ENCODE measurements at regions not wholly inside any gene's neighbourhood (a gene's known extent, or its start where the extent isn't known, plus 50 kb on each side); places are given as distances from the start of the nearest gene placed in this dataset.
"Not testable (repeated sequence)": the region's sequence is repeated elsewhere in the genome, so short reads cannot be mapped to it uniquely, and the experiment has no call there.

GRCh38 chr9:108262836-108263235 is 593.0 kb downstream of the ACTL7B start:
- no peaks in the 10 kb centered on the region for H3K27me3 ChIP-seq (replicated peaks in 2 of 5; ENCODE audit: control insufficient read depth in 4 of 5, insufficient read depth in 5 of 5, low read length in 4 of 5)
- ChIA-PET POLR2A (no interaction called here), CTCF (interaction anchor here (1.0 kb wide), 1 partner anchor 8 kb away, joined by 3 read pairs; no protein-coding TSS in a partner anchor)
- no peaks in the 10 kb centered on the region for H3K36me3 ChIP-seq (ENCODE audit: control insufficient read depth in 4 of 4, insufficient read depth in 4 of 4, low read length in 3 of 4)
- no peak overlapping the region for H3K4me3 ChIP-seq (ENCODE audit: control insufficient read depth in 1 of 7, extremely low read depth in 1 of 7, insufficient read depth in 4 of 7, low read depth in 2 of 7, low read length in 6 of 7)
- DNase-seq: no peak
- H3K9me3 ChIP-seq (ENCODE audit: control extremely low read depth in 1 of 5, control insufficient read depth in 4 of 5, insufficient read depth in 2 of 5, low read depth in 1 of 5, low read length in 4 of 5): no peaks in the 10 kb centered on the region
- no peaks in the 10 kb centered on the region for H3K4me1 ChIP-seq (ENCODE audit: control extremely low read depth in 1 of 4, control insufficient read depth in 4 of 4, insufficient read depth in 4 of 4, low read length in 3 of 4)
- H3K27ac ChIP-seq (ENCODE audit: insufficient read depth in 1 of 2, low read depth in 1 of 2, low read length in 2 of 2, poor library complexity in 1 of 2, severe bottlenecking in 2 of 2): no peak overlapping the region
- no CpG with 5 or more reads among the region's 9 CpGs for WGBS (ENCODE audit: insufficient coverage)

DNA sequence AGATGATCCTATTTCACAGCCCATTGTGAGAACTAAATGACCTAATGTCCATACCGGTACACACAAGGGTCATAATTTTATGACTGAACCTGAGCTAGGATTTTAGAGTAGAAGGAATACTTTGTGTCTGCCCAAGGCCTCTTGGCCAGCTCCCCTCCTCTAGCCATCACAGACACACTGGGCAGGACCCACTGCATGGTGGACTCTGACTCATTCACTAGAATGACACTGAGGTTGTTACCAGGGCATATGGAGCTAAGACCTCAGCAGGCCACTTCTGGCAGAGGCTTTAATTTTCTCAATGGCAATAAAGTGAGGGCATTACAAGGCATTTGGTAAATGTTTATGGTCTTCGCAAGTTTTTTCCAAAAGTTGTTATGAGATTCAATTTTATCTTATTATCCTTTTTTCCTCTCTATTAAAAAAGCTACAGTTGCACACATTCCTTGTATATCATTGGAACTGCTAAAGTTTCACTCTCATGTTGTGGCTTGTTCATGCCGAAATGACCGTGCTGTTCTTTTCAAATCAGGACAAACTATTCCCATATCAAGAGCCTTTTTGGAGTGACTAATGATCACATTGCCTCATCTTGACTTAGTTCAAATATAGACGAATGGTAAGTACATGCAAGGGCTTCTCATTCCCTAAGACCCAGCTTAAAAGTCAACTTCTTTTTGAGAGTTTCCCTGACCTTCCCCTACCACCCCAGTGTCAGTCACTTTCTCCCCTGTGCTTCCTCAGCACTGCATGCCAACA is 595.7 kb downstream of the ACTL7B start:
- WGBS (ENCODE audit: insufficient coverage): 96% methylated on average over 3 of the region's 5 CpGs
- no peaks in the 10 kb centered on the region for H3K27me3 ChIP-seq (replicated peaks in 2 of 5; ENCODE audit: control insufficient read depth in 4 of 5, insufficient read depth in 5 of 5, low read length in 4 of 5)
- no peak for DNase-seq
- H3K9me3 ChIP-seq (ENCODE audit: control extremely low read depth in 1 of 5, control insufficient read depth in 4 of 5, insufficient read depth in 2 of 5, low read depth in 1 of 5, low read length in 4 of 5): no peaks in the 10 kb centered on the region
- no peaks in the 10 kb centered on the region for H3K4me1 ChIP-seq (ENCODE audit: control extremely low read depth in 1 of 4, control insufficient read depth in 4 of 4, insufficient read depth in 4 of 4, low read length in 3 of 4)
- ChIA-PET POLR2A (no interaction called here), CTCF (no interaction called here)
- no peaks in the 10 kb centered on the region for H3K36me3 ChIP-seq (ENCODE audit: control insufficient read depth in 4 of 4, insufficient read depth in 4 of 4, low read length in 3 of 4)
- H3K4me3 ChIP-seq (ENCODE audit: control insufficient read depth in 1 of 7, extremely low read depth in 1 of 7, insufficient read depth in 4 of 7, low read depth in 2 of 7, low read length in 6 of 7): no peak overlapping the region
- no peak overlapping the region for H3K27ac ChIP-seq (ENCODE audit: insufficient read depth in 1 of 2, low read depth in 1 of 2, low read length in 2 of 2, poor library complexity in 1 of 2, severe bottlenecking in 2 of 2)

DNA sequence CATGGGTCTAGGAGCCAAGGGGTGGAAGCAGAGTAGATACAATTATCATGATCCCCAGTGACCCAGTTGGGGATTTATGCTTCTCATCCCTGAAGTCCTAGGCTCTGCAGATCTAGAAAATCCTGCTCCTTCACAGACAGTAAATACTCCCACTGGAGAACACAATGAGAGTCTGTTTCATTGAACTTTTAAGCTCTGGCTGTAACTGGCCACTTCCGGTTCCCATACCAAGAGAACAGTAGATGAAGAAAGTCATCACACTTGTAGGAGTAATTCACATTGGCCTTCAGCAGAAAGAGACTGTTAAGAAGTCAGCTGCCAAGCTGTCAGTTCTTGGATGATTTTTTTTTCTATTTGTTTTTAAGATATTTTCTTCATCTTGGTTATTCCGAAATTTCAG is 597.1 kb downstream of the ACTL7B start:
- Histone ChIP-seq H3K36me3 (ENCODE audit: control insufficient read depth in 4 of 4, insufficient read depth in 4 of 4, low read length in 3 of 4) (no peaks in the 10 kb centered on the region), H3K27ac (ENCODE audit: insufficient read depth in 1 of 2, low read depth in 1 of 2, low read length in 2 of 2, poor library complexity in 1 of 2, severe bottlenecking in 2 of 2) (no peak overlapping the region), H3K27me3 (replicated peaks in 2 of 5; ENCODE audit: control insufficient read depth in 4 of 5, insufficient read depth in 5 of 5, low read length in 4 of 5) (no peaks in the 10 kb centered on the region), H3K4me1 (ENCODE audit: control extremely low read depth in 1 of 4, control insufficient read depth in 4 of 4, insufficient read depth in 4 of 4, low read length in 3 of 4) (no peaks in the 10 kb centered on the region), H3K4me3 (ENCODE audit: control insufficient read depth in 1 of 7, extremely low read depth in 1 of 7, insufficient read depth in 4 of 7, low read depth in 2 of 7, low read length in 6 of 7) (no peak overlapping the region), H3K9me3 (ENCODE audit: control extremely low read depth in 1 of 5, control insufficient read depth in 4 of 5, insufficient read depth in 2 of 5, low read depth in 1 of 5, low read length in 4 of 5) (no peaks in the 10 kb centered on the region)
- ChIA-PET POLR2A (no interaction called here), CTCF (no interaction called here)
- 100% methylated on average over 1 of the region's 2 CpGs for WGBS (ENCODE audit: insufficient coverage)
- no peak for DNase-seq

- WGBS (ENCODE audit: insufficient coverage): 100% methylated on average over 1 of the region's 5 CpGs
- Histone ChIP-seq H3K4me3 (ENCODE audit: control insufficient read depth in 1 of 7, extremely low read depth in 1 of 7, insufficient read depth in 4 of 7, low read depth in 2 of 7, low read length in 6 of 7) (no peak overlapping the region), H3K27me3 (replicated peaks in 2 of 5; ENCODE audit: control insufficient read depth in 4 of 5, insufficient read depth in 5 of 5, low read length in 4 of 5) (no peaks in the 10 kb centered on the region), H3K27ac (ENCODE audit: insufficient read depth in 1 of 2, low read depth in 1 of 2, low read length in 2 of 2, poor library complexity in 1 of 2, severe bottlenecking in 2 of 2) (no peak overlapping the region), H3K9me3 (ENCODE audit: control extremely low read depth in 1 of 5, control insufficient read depth in 4 of 5, insufficient read depth in 2 of 5, low read depth in 1 of 5, low read length in 4 of 5) (no peaks in the 10 kb centered on the region), H3K36me3 (ENCODE audit: control insufficient read depth in 4 of 4, insufficient read depth in 4 of 4, low read length in 3 of 4) (no peaks in the 10 kb centered on the region), H3K4me1 (ENCODE audit: control extremely low read depth in 1 of 4, control insufficient read depth in 4 of 4, insufficient read depth in 4 of 4, low read length in 3 of 4) (no peaks in the 10 kb centered on the region)
- no peak for DNase-seq
- CTCF ChIA-PET: no interaction called here
- POLR2A ChIA-PET: no interaction called here
Observed at GRCh38 chr9:108257382-108257781, 598.4 kb downstream of the ACTL7B start.

GRCh38 chr9:108254236-108254635 is 601.5 kb downstream of the ACTL7B start:
- ChIA-PET CTCF (no interaction called here), POLR2A (no interaction called here)
- no peak for DNase-seq
- H3K4me3 ChIP-seq (ENCODE audit: control insufficient read depth in 1 of 7, extremely low read depth in 1 of 7, insufficient read depth in 4 of 7, low read depth in 2 of 7, low read length in 6 of 7): no peak overlapping the region
- no peaks in the 10 kb centered on the region for H3K27me3 ChIP-seq (replicated peaks in 2 of 5; ENCODE audit: control insufficient read depth in 4 of 5, insufficient read depth in 5 of 5, low read length in 4 of 5)
- H3K27ac ChIP-seq (ENCODE audit: insufficient read depth in 1 of 2, low read depth in 1 of 2, low read length in 2 of 2, poor library complexity in 1 of 2, severe bottlenecking in 2 of 2): no peak overlapping the region
- H3K4me1 ChIP-seq (ENCODE audit: control extremely low read depth in 1 of 4, control insufficient read depth in 4 of 4, insufficient read depth in 4 of 4, low read length in 3 of 4): no peaks in the 10 kb centered on the region
- H3K9me3 ChIP-seq (ENCODE audit: control extremely low read depth in 1 of 5, control insufficient read depth in 4 of 5, insufficient read depth in 2 of 5, low read depth in 1 of 5, low read length in 4 of 5): no peaks in the 10 kb centered on the region
- no CpG with 5 or more reads among the region's 2 CpGs for WGBS (ENCODE audit: insufficient coverage)
- no peaks in the 10 kb centered on the region for H3K36me3 ChIP-seq (ENCODE audit: control insufficient read depth in 4 of 4, insufficient read depth in 4 of 4, low read length in 3 of 4)

DNA sequence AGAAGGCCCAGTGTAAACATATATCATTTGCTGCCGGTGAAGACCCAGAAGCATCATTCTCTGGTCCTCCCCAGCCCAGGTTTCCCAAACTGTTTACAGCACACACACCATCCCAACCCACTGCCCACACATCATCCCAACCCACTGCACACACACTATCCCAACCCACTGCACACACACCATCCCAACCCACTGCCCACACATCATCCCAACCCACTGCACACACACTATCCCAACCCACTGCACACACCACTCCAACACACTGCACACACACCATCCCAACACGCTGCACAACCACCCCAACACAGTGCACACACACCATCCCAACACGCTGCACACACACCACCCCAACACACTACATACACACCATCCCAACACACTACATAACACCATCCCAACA is 608.4 kb downstream of the ACTL7B start:
- H3K9me3 ChIP-seq (ENCODE audit: control extremely low read depth in 1 of 5, control insufficient read depth in 4 of 5, insufficient read depth in 2 of 5, low read depth in 1 of 5, low read length in 4 of 5); H3K4me1 ChIP-seq (ENCODE audit: control extremely low read depth in 1 of 4, control insufficient read depth in 4 of 4, insufficient read depth in 4 of 4, low read length in 3 of 4); CTCF ChIA-PET; H3K27me3 ChIP-seq (replicated peaks in 2 of 5; ENCODE audit: control insufficient read depth in 4 of 5, insufficient read depth in 5 of 5, low read length in 4 of 5); H3K27ac ChIP-seq (ENCODE audit: insufficient read depth in 1 of 2, low read depth in 1 of 2, low read length in 2 of 2, poor library complexity in 1 of 2, severe bottlenecking in 2 of 2); H3K36me3 ChIP-seq (ENCODE audit: control insufficient read depth in 4 of 4, insufficient read depth in 4 of 4, low read length in 3 of 4); H3K4me3 ChIP-seq (ENCODE audit: control insufficient read depth in 1 of 7, extremely low read depth in 1 of 7, insufficient read depth in 4 of 7, low read depth in 2 of 7, low read length in 6 of 7); DNase-seq; POLR2A ChIA-PET: not testable (repeated sequence)
- 89% methylated on average over 2 of the region's 3 CpGs for WGBS (ENCODE audit: insufficient coverage)

DNA sequence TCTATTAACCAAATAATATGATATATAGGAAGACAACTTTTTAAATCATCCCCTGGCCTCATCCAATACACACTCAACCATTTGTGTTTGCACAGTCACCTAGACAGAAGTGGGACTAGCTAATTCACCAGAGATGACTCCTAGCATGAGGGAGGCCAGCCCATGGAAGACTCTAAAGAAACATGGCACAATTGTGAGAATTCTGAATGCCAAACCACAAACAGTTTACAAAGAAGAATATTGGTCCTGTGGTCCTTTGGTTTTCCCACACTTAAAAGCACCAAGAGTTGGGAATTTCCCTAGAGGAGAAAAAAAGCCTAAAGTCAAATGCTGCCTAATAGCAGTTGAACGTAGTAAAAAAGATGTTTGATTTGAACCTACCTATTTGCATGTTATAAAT is 609.9 kb downstream of the ACTL7B start:
- no CpG with 5 or more reads among the region's 1 CpG for WGBS (ENCODE audit: insufficient coverage)
- ChIA-PET POLR2A (no interaction called here), CTCF (no interaction called here)
- DNase-seq: no peak
- Histone ChIP-seq H3K9me3 (ENCODE audit: control extremely low read depth in 1 of 5, control insufficient read depth in 4 of 5, insufficient read depth in 2 of 5, low read depth in 1 of 5, low read length in 4 of 5) (no peaks in the 10 kb centered on the region), H3K36me3 (ENCODE audit: control insufficient read depth in 4 of 4, insufficient read depth in 4 of 4, low read length in 3 of 4) (no peaks in the 10 kb centered on the region), H3K27me3 (replicated peaks in 2 of 5; ENCODE audit: control insufficient read depth in 4 of 5, insufficient read depth in 5 of 5, low read length in 4 of 5) (no peaks in the 10 kb centered on the region), H3K27ac (ENCODE audit: insufficient read depth in 1 of 2, low read depth in 1 of 2, low read length in 2 of 2, poor library complexity in 1 of 2, severe bottlenecking in 2 of 2) (no peak overlapping the region), H3K4me3 (ENCODE audit: control insufficient read depth in 1 of 7, extremely low read depth in 1 of 7, insufficient read depth in 4 of 7, low read depth in 2 of 7, low read length in 6 of 7) (no peak overlapping the region), H3K4me1 (ENCODE audit: control extremely low read depth in 1 of 4, control insufficient read depth in 4 of 4, insufficient read depth in 4 of 4, low read length in 3 of 4) (no peaks in the 10 kb centered on the region)

Measured in common myeloid progenitor, CD34-positive (primary cell).